Right cardiac atrium (tissue), 5 donors: ENCODE measurements at regions not wholly inside any gene's neighbourhood (a gene's known extent, or its start where the extent isn't known, plus 50 kb on each side); places are given as distances from the start of the nearest gene placed in this dataset.
A peak's percentile ranks its signal among the peaks of the same experiment; 100 is the strongest.

Experiments used
- ATAC-seq, 2 donors: fragments of 200-7000 bp; cut with Tn5 transposase; one replicate each; pipeline versions ENCODE4 v1.8.0 to v1.9.1; 2020; ENCODE audit warnings: moderate library complexity in 2 of 2, mild to moderate bottlenecking in 1 of 2
- DNase-seq, 3 donors: peaks; one replicate each; pipeline ENCODE4 v3.0.0-alpha.2; 2020
- H3K27ac ChIP-seq: one replicate; pipeline ENCODE4 v1.5.1; 2013; ENCODE audit warnings: mild to moderate bottlenecking, low read length, control low read depth, moderate library complexity
- H3K27me3 ChIP-seq: one replicate; pipeline ENCODE4 v1.6.1; 2013; ENCODE audit not compliant: control insufficient read depth, insufficient read depth
- H3K4me1 ChIP-seq: one replicate; pipeline ENCODE4 v1.6.1; 2013; ENCODE audit warnings: low read length; ENCODE audit not compliant: control insufficient read depth, insufficient read depth
- H3K4me3 ChIP-seq: one replicate; pipeline ENCODE4 v1.5.1; 2013; ENCODE audit warnings: low read length, control low read depth
- H3K9me3 ChIP-seq: one replicate; pipeline ENCODE4 v1.6.1; 2013; ENCODE audit warnings: low read length; ENCODE audit not compliant: control insufficient read depth
- WGBS: extraction: QIAGEN DNeasy Blood & Tissue Kit; methylation state at CpG from one replicate; pipeline ENCODE4 v1.1.7; 2013; 5-methylcytosine and 5-hydroxymethylcytosine counted together
- intact Hi-C, 4 donors: fragments of 100-400 bp; cut with DNase I; formaldehyde crosslinking; loops; one replicate each; pipeline versions ENCODE4 v1.11.0 to v1.14.0; 2022 to 2023
- donor health status: healthy with polysubstance abuse.
- donor health status: DM: no; HTN: yes; CAD: no.
- donor health status: DM: no; HTN: no; CAD: no.
- donor health status: DM: no; HTN: yes; CAD: no; lungs with severe emphysema.
- donor health status: DM: yes; HTN: yes; CAD: no.

- WGBS = 61% methylated on average over 1 of the region's 1 CpG
- Histone ChIP-seq H3K27ac (no peak overlapping the region), H3K9me3 (no peaks in the 10 kb centered on the region), H3K4me3 (no peak overlapping the region), H3K27me3 (no peaks in the 10 kb centered on the region), H3K4me1 (peaks cover 1% of the 10 kb centered on the region)
- no peak for DNase-seq
- intact Hi-C loops = no loop called here
- ATAC-seq = no peak
Observed at GRCh38 chr3:7953449-7954014, 548.1 kb upstream of the LMCD1 start.

DNA sequence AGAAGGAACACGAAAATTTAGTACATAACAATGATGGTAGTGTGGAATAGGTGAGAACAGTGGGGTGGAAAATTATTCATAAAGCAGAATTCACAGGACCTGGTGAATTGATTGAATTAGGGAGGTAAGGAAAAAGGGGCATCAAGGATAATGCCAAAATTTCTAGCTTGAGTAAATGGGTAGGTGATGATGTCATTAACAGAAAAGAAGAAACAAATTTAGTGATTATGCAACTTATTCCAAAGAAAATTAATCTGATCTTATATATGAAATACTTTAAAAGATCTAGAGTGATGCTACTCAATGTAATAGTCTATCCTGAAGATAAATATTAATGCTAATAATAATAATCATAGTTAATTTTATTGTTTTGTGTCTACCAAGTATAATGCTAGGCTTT is 544.6 kb upstream of the LMCD1 start:
- Histone ChIP-seq H3K27me3 (no peaks in the 10 kb centered on the region), H3K27ac (no peak overlapping the region), H3K4me3 (no peak overlapping the region), H3K9me3 (no peaks in the 10 kb centered on the region), H3K4me1 (no peaks in the 10 kb centered on the region)
- intact Hi-C loops = no loop called here
- WGBS = 88% methylated on average over 1 of the region's 1 CpG
- ATAC-seq (no peak), DNase-seq (no peak)

GRCh38 chr3:7959094-7959493 is 542.5 kb upstream of the LMCD1 start:
- H3K27me3 ChIP-seq = no peaks in the 10 kb centered on the region
- H3K4me3 ChIP-seq = no peak overlapping the region
- H3K4me1 ChIP-seq = no peaks in the 10 kb centered on the region
- intact Hi-C loops = no loop called here
- no peaks in the 10 kb centered on the region for H3K9me3 ChIP-seq
- 95% methylated on average over 15 of the region's 15 CpGs for WGBS
- DNase-seq (no peak), ATAC-seq (no peak)
- H3K27ac ChIP-seq = no peak overlapping the region

DNA sequence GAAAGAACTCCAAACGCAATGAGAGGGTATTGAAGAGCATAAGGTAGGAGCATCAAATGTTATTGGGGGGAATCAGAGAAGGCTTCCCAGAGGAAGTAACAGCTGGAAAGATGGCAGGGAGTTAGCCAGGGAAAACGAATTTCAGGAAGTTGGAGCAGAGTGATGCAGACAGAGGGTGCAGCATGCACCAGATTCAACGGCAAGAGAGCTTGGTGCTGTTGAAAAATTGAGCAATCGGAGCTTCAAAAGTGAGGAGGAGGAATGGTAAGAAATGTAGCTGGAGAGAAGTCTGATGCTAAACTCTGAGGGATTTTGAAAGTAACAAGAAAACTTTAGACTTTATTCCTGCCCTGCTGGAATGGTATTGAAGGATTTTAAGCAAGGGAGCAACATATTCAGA is 541.0 kb upstream of the LMCD1 start:
- no peak overlapping the region for H3K4me3 ChIP-seq
- intact Hi-C loops = no loop called here
- no peak for ATAC-seq
- no peaks in the 10 kb centered on the region for H3K4me1 ChIP-seq
- H3K27ac ChIP-seq = no peak overlapping the region
- no peaks in the 10 kb centered on the region for H3K9me3 ChIP-seq
- WGBS = 66% methylated on average over 4 of the region's 4 CpGs
- DNase-seq = no peak
- no peaks in the 10 kb centered on the region for H3K27me3 ChIP-seq

DNA sequence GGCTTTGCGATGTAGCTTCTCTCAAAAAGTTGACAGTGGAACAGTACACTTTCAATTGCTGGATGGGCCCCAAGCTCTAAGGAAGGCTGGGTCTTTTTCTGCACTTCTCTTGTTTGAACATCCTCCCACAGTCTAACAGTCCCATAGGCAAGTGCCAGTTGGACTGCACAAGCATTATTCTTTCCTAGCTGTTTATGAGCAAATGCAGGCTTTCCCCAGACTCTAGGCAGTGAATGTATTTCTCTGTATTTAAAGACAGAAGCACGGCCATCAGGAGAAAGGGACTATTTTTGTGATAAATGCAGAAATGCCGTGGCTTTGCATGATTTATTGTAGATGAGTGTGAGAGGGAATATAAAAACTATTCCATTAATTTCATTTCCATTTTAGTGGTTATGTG is 539.3 kb upstream of the LMCD1 start:
- ATAC-seq = no peak
- H3K4me3 ChIP-seq = no peak overlapping the region
- intact Hi-C loops = no loop called here
- H3K4me1 ChIP-seq = no peaks in the 10 kb centered on the region
- H3K27ac ChIP-seq = no peak overlapping the region
- no peak for DNase-seq
- no peaks in the 10 kb centered on the region for H3K27me3 ChIP-seq
- no peaks in the 10 kb centered on the region for H3K9me3 ChIP-seq
- WGBS = 41% methylated on average over 3 of the region's 3 CpGs

- Histone ChIP-seq H3K4me1 (no peaks in the 10 kb centered on the region), H3K27ac (no peak overlapping the region), H3K4me3 (no peak overlapping the region), H3K9me3 (no peaks in the 10 kb centered on the region), H3K27me3 (no peaks in the 10 kb centered on the region)
- intact Hi-C loops = no loop called here
- 74% methylated on average over 2 of the region's 2 CpGs for WGBS
- DNase-seq (no peak), ATAC-seq (no peak)
Observed at GRCh38 chr3:7964899-7965298, 536.7 kb upstream of the LMCD1 start.

- Histone ChIP-seq H3K4me3 (no peak overlapping the region), H3K4me1 (no peaks in the 10 kb centered on the region), H3K9me3 (no peaks in the 10 kb centered on the region), H3K27me3 (no peaks in the 10 kb centered on the region), H3K27ac (no peak overlapping the region)
- DNase-seq (no peak), ATAC-seq (no peak)
- whole genome bisulfite sequencing = 51% methylated on average over 1 of the region's 1 CpG
- intact Hi-C loops = no loop called here
Observed at GRCh38 chr3:7973006-7973405, 528.6 kb upstream of the LMCD1 start.

- ATAC-seq = peak; percentile 73 to 85
- Histone ChIP-seq H3K27ac (no peak overlapping the region), H3K9me3 (no peaks in the 10 kb centered on the region), H3K4me1 (peaks cover 4% of the 10 kb centered on the region), H3K27me3 (no peaks in the 10 kb centered on the region), H3K4me3 (no peak overlapping the region)
- DNase-seq = no peak
- intact Hi-C loops = no loop called here
- WGBS = 46% methylated on average over 5 of the region's 5 CpGs
Observed at GRCh38 chr3:7977245-7978086, 524.2 kb upstream of the LMCD1 start.

- WGBS = 29% methylated on average over 6 of the region's 6 CpGs
- ATAC-seq (peak; percentile 84 to 93), DNase-seq (peak; percentile 47 to 78 (median 61))
- Histone ChIP-seq H3K9me3 (no peaks in the 10 kb centered on the region), H3K4me3 (no peak overlapping the region), H3K27me3 (no peaks in the 10 kb centered on the region), H3K4me1 (peaks cover 4% of the 10 kb centered on the region), H3K27ac (no peak overlapping the region)
- intact Hi-C loops = no loop called here
Observed at GRCh38 chr3:7978087-7978422, 523.6 kb upstream of the LMCD1 start.

- H3K9me3 ChIP-seq = no peaks in the 10 kb centered on the region
- no peak for ATAC-seq
Observed at GRCh38 chr3:7982126-7982525, 519.5 kb upstream of the LMCD1 start.

GRCh38 chr3:7999384-7999783 is 502.2 kb upstream of the LMCD1 start:
- Histone ChIP-seq H3K4me1 (peaks cover 1% of the 10 kb centered on the region), H3K9me3 (no peaks in the 10 kb centered on the region), H3K27me3 (no peaks in the 10 kb centered on the region), H3K27ac (no peak overlapping the region), H3K4me3 (no peak overlapping the region)
- DNase-seq (no peak), ATAC-seq (no peak)
- intact Hi-C loops = no loop called here
- 57% methylated on average over 4 of the region's 4 CpGs for WGBS

More at GRCh38 chr3:7982126-7982525, 519.5 kb upstream of the LMCD1 start:
- intact Hi-C loops = no loop called here
- peaks cover 4% of the 10 kb centered on the region for H3K4me1 ChIP-seq
- DNase-seq = no peak
- H3K27me3 ChIP-seq = no peaks in the 10 kb centered on the region
- no peak overlapping the region for H3K4me3 ChIP-seq
- no peak overlapping the region for H3K27ac ChIP-seq
